Anterior cingulate cortex (tissue), 58 donors: ENCODE measurements at regions not wholly inside any gene's neighbourhood (a gene's known extent, or its start where the extent isn't known, plus 50 kb on each side); places are given as distances from the start of the nearest gene placed in this dataset.
"Not testable (repeated sequence)": the region's sequence is repeated elsewhere in the genome, so short reads cannot be mapped to it uniquely, and the experiment has no call there.

Source experiments
- DNase-seq, 58 donors: peaks; one replicate each; lab custom pipeline; 2025; lab: John Stamatoyannopoulos, UW

DNA sequence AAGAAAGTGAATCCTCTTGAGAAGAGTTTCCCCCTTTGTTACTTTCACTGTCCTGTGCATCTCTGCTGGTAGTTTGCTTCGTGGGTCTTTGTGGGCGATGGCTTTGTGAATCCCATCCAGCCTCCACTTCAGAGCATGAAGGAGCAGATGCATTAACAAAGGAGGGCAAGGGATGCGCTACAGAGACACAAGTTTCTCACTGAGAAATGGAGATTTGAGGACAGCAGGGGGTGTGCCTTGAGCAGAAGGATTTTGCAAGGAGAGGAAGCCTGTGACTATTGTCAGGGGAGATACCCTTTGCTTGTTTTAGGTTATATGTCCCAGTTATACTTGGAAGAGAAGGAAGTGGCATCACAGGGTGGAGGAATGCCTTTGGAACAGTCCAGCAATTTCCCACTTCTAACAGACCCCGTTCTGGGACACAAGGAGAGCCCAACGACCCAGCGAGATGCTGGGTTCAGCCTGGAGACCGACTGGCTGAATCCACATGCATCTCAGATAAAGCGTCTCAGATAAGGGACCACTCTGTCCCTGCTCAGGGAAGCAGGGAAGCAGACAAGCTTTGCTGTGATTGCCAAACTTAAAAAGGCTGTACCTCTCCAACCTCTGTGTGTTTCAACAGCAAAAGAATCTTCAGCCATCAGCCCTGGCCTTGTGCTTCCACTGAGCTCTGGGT is 314.6 kb upstream of the GATB start:
- no peak for DNase-seq

DNA sequence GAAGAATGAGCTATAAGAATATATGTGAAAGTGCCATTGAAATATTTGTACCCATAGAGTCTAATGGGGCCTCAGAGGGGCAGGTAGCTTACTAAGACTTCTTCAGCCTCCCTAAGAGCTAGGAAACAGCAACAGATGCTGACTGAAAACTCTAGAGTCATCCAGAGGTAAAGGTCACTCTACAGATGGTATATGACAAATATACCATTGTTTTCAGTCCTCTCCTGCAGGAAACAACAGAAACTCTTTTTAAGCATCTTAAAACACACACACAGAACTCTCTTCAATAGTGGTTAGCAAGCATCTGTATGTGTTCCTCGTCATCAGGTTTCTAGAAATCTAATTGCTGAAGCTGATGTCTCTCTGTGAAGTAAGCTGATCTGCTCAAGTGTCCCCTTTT is 313.8 kb upstream of the GATB start:
- no peak for DNase-seq

DNA sequence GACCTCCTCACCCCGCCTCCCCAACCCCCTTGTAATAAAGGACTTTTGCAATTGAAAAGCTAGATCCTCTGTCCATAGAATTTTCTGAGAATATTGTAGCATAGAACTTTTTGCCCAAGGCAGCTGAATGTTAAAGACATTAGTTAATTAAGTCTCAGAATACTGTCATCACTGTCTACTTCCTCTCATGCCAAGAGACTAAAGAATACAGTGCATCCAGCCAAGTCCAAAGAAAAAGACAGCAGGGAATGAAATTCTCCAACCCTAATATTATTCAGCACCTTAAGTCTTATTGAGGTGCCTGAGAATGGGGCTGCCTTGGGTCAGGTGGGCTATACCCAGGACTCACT is 313.3 kb upstream of the GATB start:
- no peak for DNase-seq

DNA sequence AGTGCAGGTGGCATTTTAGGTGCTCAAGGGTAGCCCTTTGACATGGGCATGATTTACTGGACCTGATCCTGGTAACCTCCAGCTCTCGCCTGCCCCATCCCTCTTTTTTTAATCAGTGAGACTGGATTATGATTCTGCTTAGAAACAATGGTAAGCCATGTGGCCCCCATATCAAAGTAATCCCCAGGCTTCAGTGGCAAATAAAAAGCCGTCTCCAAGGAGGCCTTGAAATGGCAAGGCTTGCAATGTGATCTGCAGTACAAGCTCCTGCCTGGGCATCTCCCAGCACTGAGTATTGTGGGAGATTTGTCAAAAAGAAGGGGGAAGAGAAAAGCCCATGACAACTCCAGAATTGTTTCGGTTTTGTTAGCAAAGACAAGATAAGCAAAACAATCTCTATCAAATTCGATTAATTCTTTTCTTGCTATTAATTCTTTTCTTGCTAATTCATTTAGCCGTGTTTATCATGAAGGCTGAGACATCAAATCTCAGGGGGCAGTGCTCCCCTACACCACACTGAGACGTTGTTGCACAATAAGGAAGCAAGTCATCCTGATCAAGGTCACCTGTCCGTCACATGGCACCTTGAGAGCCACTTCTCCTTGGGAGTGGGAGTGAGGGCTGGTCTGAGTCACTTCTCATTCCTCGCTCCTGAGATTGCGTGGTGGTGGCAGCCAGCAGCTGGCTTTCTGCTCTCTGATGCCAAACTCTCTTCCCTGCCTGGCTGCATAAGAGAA is 312.7 kb upstream of the GATB start:
- DNase-seq = peak in 2 of 58 donors; percentile 1 to 5

DNA sequence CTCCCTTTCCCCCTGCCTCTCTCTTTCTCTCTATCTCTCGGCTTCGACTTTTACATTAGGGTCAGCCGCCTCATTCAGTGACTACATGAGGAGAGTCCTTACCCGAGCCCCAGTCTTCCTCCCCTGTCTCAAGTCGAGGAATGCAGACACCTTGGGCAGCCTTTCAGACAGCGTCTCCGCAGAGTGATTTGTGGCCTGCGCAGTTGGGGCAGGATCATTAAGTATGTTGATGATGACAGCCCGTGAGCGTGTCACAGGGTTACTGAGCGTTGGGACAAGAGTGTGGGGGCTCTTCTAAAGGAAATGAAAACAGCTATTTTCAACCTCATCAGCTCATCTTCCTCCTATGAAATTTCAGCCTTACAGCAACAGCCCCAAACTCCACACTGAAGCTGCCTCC is 312.1 kb upstream of the GATB start:
- no peak for DNase-seq

DNA sequence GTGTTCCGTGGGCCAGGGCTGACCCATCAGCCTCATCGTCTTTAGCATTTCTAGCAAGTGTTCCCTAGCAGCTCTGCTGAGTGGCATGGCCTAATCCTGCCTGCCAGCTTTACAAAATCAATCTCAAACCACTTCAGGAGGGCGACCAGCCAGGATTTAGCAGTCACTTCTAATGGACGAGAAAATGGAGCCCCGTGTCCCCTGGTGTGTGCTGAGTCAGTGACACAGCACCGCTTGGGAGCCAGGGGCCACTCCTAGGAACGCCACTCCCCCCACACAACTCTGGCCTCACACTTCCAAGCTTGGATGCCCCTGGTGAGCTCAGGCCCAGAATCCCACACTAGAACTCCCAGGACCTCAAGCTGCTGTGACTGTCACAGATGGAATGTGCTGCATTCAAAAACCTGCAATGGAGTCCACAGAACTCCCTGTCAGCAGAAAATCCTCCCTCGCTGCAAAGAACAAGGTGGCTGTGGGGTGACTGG is 311.2 kb upstream of the GATB start:
- no peak for DNase-seq

DNA sequence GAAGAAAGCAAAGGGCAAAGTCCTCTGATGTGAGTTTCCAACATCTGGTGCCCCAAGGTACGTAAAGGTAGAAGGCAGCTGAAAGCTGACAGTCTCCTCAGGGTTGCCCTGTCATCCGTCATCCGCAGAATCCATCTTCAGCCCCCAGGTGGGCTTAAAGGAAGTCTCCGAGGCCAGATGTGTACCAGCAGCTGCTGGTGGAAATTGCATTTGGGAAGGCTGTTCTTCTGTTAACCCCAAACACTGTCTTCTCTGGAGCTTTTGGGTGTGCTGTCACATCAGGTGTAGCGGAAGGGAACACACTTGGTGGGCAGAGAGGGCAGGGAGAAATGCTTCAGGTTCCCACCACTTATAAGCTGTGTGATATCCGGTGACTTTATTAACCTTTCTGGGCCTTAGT is 310.0 kb upstream of the GATB start:
- DNase-seq = no peak

DNA sequence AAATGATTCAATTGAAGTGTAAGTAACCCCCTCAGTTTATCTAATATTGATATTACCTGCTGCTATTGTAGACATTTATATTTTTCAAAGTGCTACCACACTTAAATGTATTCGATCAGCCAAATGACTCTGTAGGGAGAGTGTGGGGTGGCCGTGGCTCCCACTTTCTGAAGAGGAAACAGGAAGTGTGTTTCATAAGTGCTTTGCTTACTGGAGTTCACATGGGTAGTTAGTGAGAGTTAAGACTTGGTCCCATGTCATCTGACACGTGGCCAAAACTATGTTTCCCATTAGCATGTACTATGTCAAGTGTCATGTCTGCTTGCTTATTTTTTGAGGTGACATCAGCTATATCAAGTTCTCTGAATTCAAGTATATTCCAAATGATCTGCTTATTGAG is 308.1 kb upstream of the GATB start:
- DNase-seq = no peak

DNA sequence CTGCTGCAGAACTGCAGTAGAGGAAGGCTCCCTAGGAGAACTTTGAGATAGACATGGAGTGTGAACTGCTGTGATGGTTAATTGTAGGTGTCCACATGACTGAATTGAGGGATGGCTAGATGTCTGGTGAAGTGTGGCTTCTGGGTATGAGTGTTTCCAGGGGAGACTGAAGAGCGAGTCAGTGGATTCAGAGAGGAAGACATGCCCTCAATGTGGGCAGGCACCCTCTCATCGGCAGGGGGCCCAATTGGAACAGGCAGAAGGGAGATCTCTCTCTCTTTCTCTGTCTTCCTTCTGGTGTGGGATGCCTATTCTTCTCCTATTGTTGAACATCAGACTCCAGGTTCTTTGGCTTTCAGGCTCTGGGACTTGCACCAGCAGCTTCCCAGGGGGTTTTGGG is 304.7 kb upstream of the GATB start:
- no peak for DNase-seq

DNA sequence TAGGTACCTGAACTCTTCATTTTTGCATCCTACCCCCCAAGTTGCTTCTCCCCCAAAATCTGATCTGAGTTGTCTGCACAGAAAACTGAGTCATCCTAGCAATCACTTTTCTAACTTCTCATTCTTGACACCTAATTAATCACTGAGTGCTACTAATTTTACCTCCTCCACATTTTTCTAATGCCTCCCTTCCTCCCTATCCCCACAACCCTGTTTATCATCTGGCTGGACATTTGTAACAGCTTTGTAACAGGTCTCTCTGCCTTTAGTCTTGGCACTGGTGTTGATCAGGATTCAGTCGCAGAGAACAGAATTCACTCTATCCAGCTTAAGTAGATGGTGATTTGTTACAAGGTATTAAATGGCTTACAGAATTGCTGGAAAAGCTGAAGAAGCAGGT is 303.9 kb upstream of the GATB start:
- no peak for DNase-seq

DNA sequence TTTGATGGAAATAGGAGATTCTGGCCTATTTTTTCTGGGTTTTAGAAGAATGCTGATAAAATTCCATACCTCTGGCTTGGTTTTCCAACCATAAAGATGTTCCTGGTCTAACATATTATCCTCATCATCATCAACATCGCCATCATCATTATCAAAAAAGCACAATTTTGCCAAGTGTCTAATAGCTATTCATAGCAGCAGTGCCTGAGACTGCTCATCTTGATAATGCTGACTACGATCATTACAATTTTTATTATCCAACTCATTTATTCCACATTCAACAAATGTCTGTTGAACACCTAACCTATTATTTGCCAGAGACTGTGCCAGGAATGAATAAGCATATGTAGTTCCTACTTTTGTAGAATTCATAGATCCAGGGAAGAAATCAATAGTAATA is 303.5 kb upstream of the GATB start:
- no peak for DNase-seq

DNA sequence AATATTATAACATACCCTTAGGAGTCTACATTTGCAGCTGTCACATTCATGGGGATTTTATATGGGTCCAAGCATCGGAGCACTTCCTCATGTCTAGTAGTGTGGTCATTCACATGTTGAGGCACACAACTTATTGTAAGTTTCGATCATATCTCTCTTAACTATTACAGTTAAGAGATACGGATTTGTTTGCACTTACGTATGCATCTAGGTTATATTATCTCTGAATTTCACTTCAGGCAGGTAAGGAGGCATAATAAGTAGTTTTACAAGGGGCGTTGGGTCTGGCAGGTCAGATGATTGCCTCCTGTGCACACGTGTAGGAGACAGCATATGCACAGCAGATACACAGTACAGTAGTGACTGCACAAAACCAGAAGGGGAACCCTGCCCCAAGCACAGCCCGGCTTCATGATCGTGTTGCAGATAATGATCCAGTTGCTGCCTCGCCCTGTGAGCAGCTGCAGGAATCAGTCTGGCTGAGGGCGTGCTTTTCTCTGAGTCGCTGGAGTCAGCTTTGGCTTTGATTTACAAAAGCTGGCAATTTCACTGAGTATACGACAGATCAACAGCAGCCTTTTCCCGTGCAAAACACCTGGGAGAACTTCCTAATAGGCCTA is 302.9 kb upstream of the GATB start:
- DNase-seq = peak in 11 of 58 donors; percentile 3 to 26 (median 6)

DNA sequence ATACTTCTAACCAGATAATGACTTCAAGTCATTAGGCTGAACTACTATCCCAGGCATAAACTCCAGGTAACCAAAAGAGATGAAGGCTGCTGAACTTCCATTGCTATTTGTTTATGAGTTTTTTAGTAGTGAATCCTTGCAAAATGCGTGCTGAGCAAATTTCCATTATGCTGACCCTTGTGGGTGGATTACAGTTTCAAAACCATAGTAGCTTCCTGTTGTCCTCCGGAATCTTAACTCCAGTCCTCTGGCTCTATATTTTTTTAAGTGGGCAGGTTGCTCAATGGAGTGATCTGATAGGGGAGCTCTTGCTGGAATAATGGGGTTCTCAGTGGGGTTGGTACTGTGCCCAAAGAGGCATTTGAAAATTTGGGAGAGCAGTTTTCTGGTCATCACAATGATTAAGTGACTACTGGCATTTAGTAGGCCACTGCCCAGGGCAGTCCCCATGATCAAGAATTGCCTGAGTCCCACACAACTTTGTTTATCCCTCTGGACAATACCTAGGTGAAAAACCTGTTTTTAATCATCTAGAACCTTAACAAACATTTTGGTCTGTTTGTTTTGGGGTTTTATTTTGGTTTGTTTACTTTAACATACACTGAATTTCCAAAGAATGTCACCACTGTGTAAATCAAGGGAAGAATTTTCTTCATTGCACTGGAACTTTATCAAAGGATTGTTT is 302.3 kb upstream of the GATB start:
- DNase-seq = no peak

DNA sequence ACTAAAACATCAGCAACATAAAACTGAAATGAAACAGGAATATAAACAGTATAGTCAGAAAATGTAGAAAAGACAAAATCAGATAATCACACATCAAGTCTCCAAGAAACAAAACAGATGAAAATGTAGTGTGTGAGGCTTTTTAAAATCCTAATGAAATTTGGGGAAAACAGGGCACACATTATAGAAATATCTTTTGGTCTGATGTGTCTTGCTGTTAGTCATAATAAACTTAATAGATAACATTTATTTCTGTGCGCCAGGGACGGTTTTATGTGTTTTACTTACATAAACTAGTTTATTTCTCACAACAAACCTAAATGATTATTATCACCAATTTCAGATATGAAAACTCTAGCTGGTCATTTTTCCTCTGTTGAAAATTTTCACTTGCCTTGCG is 293.9 kb upstream of the GATB start:
- DNase-seq = no peak

DNA sequence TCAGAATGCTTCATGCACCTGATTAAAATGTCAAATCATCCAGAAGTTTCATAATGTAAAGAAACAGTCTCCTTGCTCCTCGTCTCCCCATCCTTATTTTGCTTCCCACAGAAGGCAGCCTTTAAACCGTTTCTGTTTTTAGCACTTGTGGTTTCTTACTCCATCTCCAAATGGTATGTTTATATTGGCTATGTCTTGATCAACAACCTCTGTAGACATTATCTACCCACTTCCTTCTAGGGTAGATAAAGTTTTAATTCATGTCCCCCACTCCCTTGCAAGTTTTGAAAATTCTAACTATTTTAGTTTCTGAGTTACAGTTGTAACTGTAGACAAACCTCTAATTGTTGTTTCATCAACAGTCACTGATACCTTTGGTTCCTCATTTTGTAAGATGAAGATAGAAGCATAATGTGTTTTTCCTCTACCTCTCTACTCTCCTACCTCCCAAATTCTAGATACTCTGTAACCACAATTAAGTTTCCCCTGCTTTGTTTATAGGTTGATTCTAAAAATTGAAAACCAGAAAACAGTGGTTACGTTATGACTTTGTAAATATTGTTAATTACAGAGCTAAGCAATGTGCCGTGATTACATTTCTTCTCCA is 291.7 kb upstream of the GATB start:
- DNase-seq = no peak

DNA sequence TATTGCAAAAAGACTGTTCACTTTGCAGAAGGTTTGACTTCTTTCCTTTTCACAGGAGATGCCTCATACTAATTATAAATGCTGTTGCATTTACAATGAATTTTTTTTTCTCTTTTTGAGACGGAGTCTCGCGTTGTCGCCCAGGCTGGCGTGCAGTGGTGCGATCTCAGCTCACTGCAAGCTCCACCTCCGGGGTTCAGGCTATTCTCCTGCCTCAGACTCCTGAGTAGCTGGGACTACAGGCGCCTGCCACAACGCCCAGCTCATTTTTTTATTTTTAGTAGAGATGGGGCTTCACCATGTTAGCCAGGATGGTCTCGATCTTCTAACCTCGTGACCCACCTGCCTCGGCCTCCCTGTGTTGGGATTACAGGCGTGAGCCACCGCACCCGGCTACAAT is 290.5 kb upstream of the GATB start:
- not testable (repeated sequence) for DNase-seq

DNA sequence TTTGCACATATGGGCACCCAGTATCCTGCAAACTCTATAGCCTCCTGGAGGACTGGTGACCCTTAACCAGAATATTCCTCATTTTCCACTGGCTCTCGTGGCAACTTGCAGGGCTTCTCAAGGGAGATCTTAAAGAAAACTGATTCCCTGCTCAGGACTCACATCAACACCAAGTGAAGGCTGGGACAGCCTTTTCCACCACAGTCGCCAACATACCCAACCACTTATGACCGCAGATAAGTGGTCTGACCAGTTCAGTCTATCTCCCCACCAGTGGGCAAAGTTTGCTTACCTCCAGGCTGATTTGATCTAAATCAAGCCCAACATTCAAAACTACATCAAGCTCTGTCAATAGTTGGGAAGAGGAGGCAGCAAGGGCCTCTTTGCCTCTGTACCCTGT is 289.3 kb upstream of the GATB start:
- no peak for DNase-seq

DNA sequence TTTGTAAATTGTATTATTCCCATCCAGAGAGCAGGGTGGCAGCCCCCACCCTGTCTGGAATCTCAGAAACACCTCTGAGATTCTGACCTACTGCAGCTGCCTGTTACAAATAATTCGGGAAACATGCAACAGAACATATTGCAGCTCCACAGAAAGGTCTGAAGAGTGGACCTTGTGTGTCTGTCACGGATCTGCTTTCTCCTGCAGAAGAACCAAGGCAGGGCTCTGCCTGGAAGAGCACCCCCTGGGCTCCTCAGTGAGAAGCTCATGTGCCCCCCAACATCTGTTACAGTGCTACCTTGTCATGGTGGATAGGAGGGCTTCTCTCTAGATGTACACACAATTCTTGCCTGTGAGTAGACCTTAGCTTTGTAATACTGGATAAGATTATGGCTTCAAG is 286.6 kb upstream of the GATB start:
- no peak for DNase-seq

DNA sequence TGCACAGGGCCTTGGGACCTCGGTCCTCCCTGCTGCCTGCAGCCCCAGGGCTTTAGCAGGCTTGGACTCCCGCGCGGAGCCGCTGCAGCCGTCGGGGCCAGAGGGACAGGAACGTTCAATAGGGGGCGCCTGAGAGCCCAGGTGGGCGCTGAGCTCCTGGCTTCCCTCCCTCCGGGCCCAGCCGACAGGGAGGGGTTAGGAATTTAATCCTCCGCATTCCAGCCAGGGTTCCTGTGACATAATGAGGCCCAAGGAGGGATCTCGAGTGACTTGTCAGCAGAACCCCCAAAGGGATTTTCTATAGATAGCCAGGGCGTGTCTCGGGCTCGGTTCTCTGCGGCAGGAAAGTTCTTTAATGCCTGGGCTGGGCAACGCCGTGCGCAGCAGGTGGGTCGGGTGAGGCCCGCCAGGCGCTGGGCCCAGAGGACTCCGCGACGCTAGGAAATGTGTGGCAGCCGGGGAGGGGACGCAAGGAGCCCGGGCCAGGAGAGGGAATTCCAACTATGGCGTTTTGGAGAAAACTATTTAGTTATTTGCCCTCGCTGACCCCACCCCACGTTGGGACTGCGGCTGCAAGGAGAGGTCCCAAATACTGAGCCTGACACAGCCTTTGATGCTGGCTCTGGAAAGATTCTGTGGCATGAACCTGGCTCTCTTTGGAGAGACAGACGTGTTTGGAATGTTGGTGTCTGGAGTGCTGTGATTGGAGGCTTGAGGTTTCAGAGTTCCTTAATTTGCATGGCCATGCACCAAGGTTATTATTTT is 285.2 kb upstream of the GATB start:
- no peak for DNase-seq

DNA sequence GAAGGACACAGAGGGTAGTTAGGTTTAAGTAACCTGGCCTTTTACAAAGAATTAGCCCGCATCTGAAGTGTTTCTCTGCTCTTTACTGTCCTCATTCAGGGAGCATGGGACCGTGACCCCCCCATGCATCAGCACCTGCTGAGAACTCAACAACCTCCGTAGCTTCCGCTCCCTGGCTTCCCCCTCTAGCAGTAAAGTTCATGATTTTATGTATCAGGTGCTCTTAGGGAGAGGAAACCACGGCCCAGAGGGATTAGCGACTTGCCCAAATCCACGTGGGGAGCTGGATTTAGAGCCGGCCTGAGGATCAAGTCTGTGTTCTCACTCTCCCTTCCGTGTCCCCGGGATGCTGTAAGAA is 284.6 kb upstream of the GATB start:
- DNase-seq = no peak
